Ovary (tissue), 3 donors: ENCODE measurements at regions not wholly inside any gene's neighbourhood (a gene's known extent, or its start where the extent isn't known, plus 50 kb on each side); places are given as distances from the start of the nearest gene placed in this dataset.

Experiments used
- CTCF ChIP-seq, 3 donors: fragments of 450-650 bp in 2 of 3; fragments of 200-600 bp in 1 of 3; IDR thresholded peaks; one replicate each; pipeline versions ENCODE4 v1.5.1 to v1.8.0; 2016 to 2022; ENCODE audit warnings: antibody characterized with exemption in 3 of 3, mild to moderate bottlenecking in 1 of 3
- EP300 ChIP-seq: sonication (generic); formaldehyde crosslinking; IDR thresholded peaks from one replicate; pipeline ENCODE4 v1.6.1; 2017; ENCODE audit warnings: antibody characterized with exemption
- POLR2A ChIP-seq: fragments of 450-650 bp; IDR thresholded peaks from one replicate; pipeline ENCODE4 v1.6.1; 2017; ENCODE audit warnings: antibody characterized with exemption, mild to moderate bottlenecking, moderate library complexity
- donor health status: DM: no; HTN: no; CAD: no.

- TF ChIP-seq CTCF (IDR thresholded peaks at IDR 0.05) = no peak
- no peak for TF ChIP-seq POLR2A
- TF ChIP-seq EP300 = no peak
These were observed 78.0 kb upstream of the KCNJ3 start for GRCh38 chr2:154620471-154620870.
